Endothelial cell of umbilical vein (primary cell): ENCODE measurements at regions not wholly inside any gene's neighbourhood (a gene's known extent, or its start where the extent isn't known, plus 50 kb on each side); places are given as distances from the start of the nearest gene placed in this dataset.

Source experiments
- CTCF ChIP-seq, 2 donors: IDR thresholded peaks; 1 replicate in 1 of 2; 2 replicates in 1 of 2; pipeline ENCODE4 v1.5.1; 2011; ENCODE audit warnings: low read length in 2 of 2, mild to moderate bottlenecking in 2 of 2, moderate library complexity in 2 of 2, control low read depth in 1 of 2, inconsistent platforms in 1 of 2, low read depth in 1 of 2; ENCODE audit not compliant: insufficient read depth in 1 of 2; ENCODE audit errors: extremely low read depth in 1 of 2
- EZH2 ChIP-seq: IDR thresholded peaks from 2 replicates; pipeline ENCODE4 v1.6.1; 2012; ENCODE audit warnings: borderline replicate concordance, low read depth, mild to moderate bottlenecking, moderate library complexity, low read length, inconsistent platforms; ENCODE audit not compliant: severe bottlenecking
- POLR2A ChIP-seq: IDR thresholded peaks from 2 replicates; pipeline ENCODE4 v1.6.1; 2012; ENCODE audit warnings: low read depth, mild to moderate bottlenecking, control low read depth, low read length

GRCh38 chr12:93080452-93080851, 151.4 kb upstream of the EEA1 start:
- no peak for TF ChIP-seq CTCF (IDR thresholded peaks at IDR 0.05; ENCODE audit: extremely low read depth in 1 of 2, insufficient read depth in 1 of 2, low read depth in 1 of 2, low read length in 2 of 2)
- no peak for TF ChIP-seq POLR2A
- TF ChIP-seq EZH2, result no peak
